HEK293 (cell line): ENCODE measurements at regions not wholly inside any gene's neighbourhood (a gene's known extent, or its start where the extent isn't known, plus 50 kb on each side); places are given as distances from the start of the nearest gene placed in this dataset.
"Not testable (repeated sequence)": the region's sequence is repeated elsewhere in the genome, so short reads cannot be mapped to it uniquely, and the experiment has no call there.

Source experiments
- CTCF ChIA-PET: fragments of 350-600 bp; formaldehyde crosslinking; extraction: SDS; loops from one replicate; lab custom pipeline; 2021; ENCODE audit warnings: antibody characterized with exemption; lab: Yijun Ruan, JAX
- POLR2A ChIA-PET: fragments of 300-600 bp; formaldehyde crosslinking; extraction: SDS; loops from one replicate; lab custom pipeline; 2020; ENCODE audit warnings: antibody characterized with exemption, inconsistent platforms; lab: Yijun Ruan, JAX
- H3K27ac ChIP-seq: fragments of 200-500 bp; sonication (Bioruptor generic); 2 replicates; pipeline ENCODE4 v1.5.1; 2014; ENCODE audit warnings: low read depth, low read length, control low read depth, inconsistent platforms; ENCODE audit errors: extremely low read depth
- H3K36me3 ChIP-seq, 2 experiments: fragments of 200-500 bp in 1 of 2; sonication (Bioruptor generic) in 1 of 2; 1 replicate in 1 of 2; 2 replicates in 1 of 2; pipeline ENCODE4 v1.5.1; 2014 to 2017; ENCODE audit warnings: inconsistent platforms in 2 of 2, low read length in 2 of 2; ENCODE audit not compliant: control insufficient read depth in 2 of 2, insufficient read depth in 1 of 2
- H3K4me1 ChIP-seq: fragments of 200-500 bp; sonication (Bioruptor generic); 2 replicates; pipeline ENCODE4 v1.5.1; 2014; ENCODE audit warnings: mild to moderate bottlenecking, low read length, inconsistent platforms; ENCODE audit not compliant: control insufficient read depth, insufficient read depth
- H3K4me3 ChIP-seq: 2 replicates; pipeline ENCODE4 v1.5.1; 2011; ENCODE audit warnings: low read depth, mild to moderate bottlenecking, control low read depth, low read length, moderate library complexity
- H3K9me3 ChIP-seq: fragments of 200-500 bp; sonication (Bioruptor generic); 2 replicates; pipeline ENCODE4 v1.5.1; 2014; ENCODE audit warnings: low read depth, low read length, inconsistent platforms; ENCODE audit not compliant: control insufficient read depth, insufficient read depth
- BCL11B ChIP-seq: fragments of 450-650 bp; formaldehyde crosslinking; IDR thresholded peaks from 2 replicates; pipeline ENCODE4 v1.5.1; 2016; ENCODE audit warnings: low read depth, missing biosample characterization, missing genetic modification characterization
- FEZF1 ChIP-seq: fragments of 450-650 bp; formaldehyde crosslinking; IDR thresholded peaks from 2 replicates; pipeline ENCODE4 v1.5.1; 2016; ENCODE audit warnings: missing biosample characterization, missing genetic modification characterization
- IKZF3 ChIP-seq: fragments of 450-650 bp; IDR thresholded peaks from 2 replicates; pipeline ENCODE4 v1.5.0; 2018; ENCODE audit warnings: missing biosample characterization, mild to moderate bottlenecking, missing genetic modification characterization, moderate library complexity
- KLF7 ChIP-seq: fragments of 450-650 bp; formaldehyde crosslinking; IDR thresholded peaks from 2 replicates; pipeline ENCODE4 v1.5.1; 2016; ENCODE audit warnings: missing biosample characterization, missing genetic modification characterization, borderline replicate concordance
- MYNN ChIP-seq: fragments of 450-650 bp; formaldehyde crosslinking; IDR thresholded peaks from 2 replicates; pipeline ENCODE4 v1.5.1; 2016; ENCODE audit warnings: missing biosample characterization, missing genetic modification characterization, borderline replicate concordance
- PRDM6 ChIP-seq: fragments of 450-650 bp; formaldehyde crosslinking; IDR thresholded peaks from 2 replicates; pipeline ENCODE4 v1.5.1; 2017; ENCODE audit warnings: missing biosample characterization, missing genetic modification characterization
- SCRT1 ChIP-seq: fragments of 450-650 bp; formaldehyde crosslinking; IDR thresholded peaks from 2 replicates; pipeline ENCODE4 v1.5.1; 2016; ENCODE audit warnings: missing biosample characterization, missing genetic modification characterization, borderline replicate concordance
- ZBTB48 ChIP-seq: fragments of 450-650 bp; formaldehyde crosslinking; IDR thresholded peaks from 2 replicates; pipeline ENCODE4 v1.5.1; 2016; ENCODE audit warnings: missing biosample characterization, missing genetic modification characterization
- ZNF114 ChIP-seq: fragments of 450-650 bp; formaldehyde crosslinking; IDR thresholded peaks from 2 replicates; pipeline ENCODE4 v1.5.0; 2017; ENCODE audit warnings: missing biosample characterization, missing genetic modification characterization
- ZNF155 ChIP-seq: fragments of 450-650 bp; formaldehyde crosslinking; IDR thresholded peaks from 2 replicates; pipeline ENCODE4 v1.5.1; 2016; ENCODE audit warnings: missing biosample characterization, missing genetic modification characterization
- ZNF2 ChIP-seq: fragments of 450-650 bp; formaldehyde crosslinking; IDR thresholded peaks from 2 replicates; pipeline ENCODE4 v1.5.1; 2016; ENCODE audit warnings: missing biosample characterization, missing genetic modification characterization
- ZNF280D ChIP-seq: fragments of 450-650 bp; formaldehyde crosslinking; IDR thresholded peaks from 2 replicates; pipeline ENCODE4 v1.5.1; 2016; ENCODE audit warnings: missing biosample characterization, missing genetic modification characterization
- ZNF394 ChIP-seq: fragments of 450-650 bp; formaldehyde crosslinking; IDR thresholded peaks from 2 replicates; pipeline ENCODE4 v1.5.1; 2016; ENCODE audit warnings: missing biosample characterization, missing genetic modification characterization, mild to moderate bottlenecking, moderate library complexity, borderline replicate concordance
- ZNF548 ChIP-seq: fragments of 450-650 bp; formaldehyde crosslinking; IDR thresholded peaks from 2 replicates; pipeline ENCODE4 v1.5.1; 2016; ENCODE audit warnings: missing biosample characterization, missing genetic modification characterization
- ZNF645 ChIP-seq: fragments of 450-650 bp; formaldehyde crosslinking; IDR thresholded peaks from 2 replicates; pipeline ENCODE4; 2016; ENCODE audit warnings: missing biosample characterization, missing genetic modification characterization
- ZNF837 ChIP-seq: fragments of 450-650 bp; formaldehyde crosslinking; IDR thresholded peaks from 2 replicates; pipeline ENCODE4 v1.5.1; 2016; ENCODE audit warnings: missing biosample characterization, missing genetic modification characterization
- ZSCAN23 ChIP-seq: fragments of 450-650 bp; formaldehyde crosslinking; IDR thresholded peaks from 2 replicates; pipeline ENCODE4 v1.5.1; 2016; ENCODE audit warnings: missing biosample characterization, missing genetic modification characterization
- TF ChIP-seq, protein P1 (sequence below): fragments of 450-650 bp; formaldehyde crosslinking; IDR thresholded peaks from 2 replicates; pipeline ENCODE4 v1.5.1; 2016; ENCODE audit warnings: missing biosample characterization, missing genetic modification characterization

GRCh38 chr7:24164401-24164800, 119.6 kb upstream of the NPY start:
- Histone ChIP-seq H3K4me1 (no peaks in the 10 kb centered on the region), H3K9me3 (no peaks in the 10 kb centered on the region), H3K4me3 (no peak overlapping the region), H3K27ac (no peak overlapping the region), H3K36me3 (no peaks in the 10 kb centered on the region)
- ChIA-PET CTCF (no interaction called here), POLR2A (no interaction called here)
- TF ChIP-seq FEZF1 (tag by site-specific recombination), result no peak

GRCh38 chr7:24169077-24169624, 114.8 kb upstream of the NPY start:
- Histone ChIP-seq H3K4me1 (no peaks in the 10 kb centered on the region), H3K27ac (no peak overlapping the region), H3K36me3 (no peaks in the 10 kb centered on the region), H3K9me3 (no peaks in the 10 kb centered on the region), H3K4me3 (no peak overlapping the region)
- no peak for TF ChIP-seq ZBTB48 (tag by site-specific recombination)
- TF ChIP-seq ZNF155 (tag by site-specific recombination), result no peak
- TF ChIP-seq BCL11B, result no peak
- TF ChIP-seq ZNF645 (tag by site-specific recombination), result no peak
- TF ChIP-seq MYNN (tag by site-specific recombination), result no peak
- no peak for TF ChIP-seq ZNF394 (tag by site-specific recombination)
- no peak for TF ChIP-seq ZNF2 (tag by site-specific recombination)
- TF ChIP-seq ZSCAN23 (tag by site-specific recombination), result no peak
- ChIA-PET CTCF (no interaction called here), POLR2A (no interaction called here)

- H3K4me3 ChIP-seq, POLR2A ChIA-PET, H3K4me1 ChIP-seq, H3K9me3 ChIP-seq, H3K27ac ChIP-seq, H3K36me3 ChIP-seq, CTCF ChIA-PET: not testable (repeated sequence)
Observed at GRCh38 chr7:24171951-24172350, 112.0 kb upstream of the NPY start.

DNA sequence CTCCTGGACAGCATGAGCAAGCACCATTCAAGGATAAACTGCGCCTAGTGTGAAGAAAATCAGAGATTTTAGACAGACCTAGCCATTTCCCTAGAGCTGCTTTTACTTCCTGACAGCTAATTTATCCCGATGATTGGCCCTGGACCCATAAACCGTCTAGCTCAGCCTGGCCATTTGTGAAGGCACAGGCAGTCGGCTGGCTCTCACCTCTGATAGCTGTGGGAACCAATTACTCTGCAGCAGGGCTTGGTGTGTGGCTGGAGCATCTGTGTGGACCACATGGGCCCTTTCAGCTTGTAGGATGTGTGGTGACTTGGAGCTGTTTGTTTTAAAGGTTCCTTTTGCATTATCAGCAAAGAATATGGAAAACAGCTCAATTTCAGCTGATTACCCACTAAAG, 111.1 kb upstream of the NPY start:
- no peaks in the 10 kb centered on the region for H3K9me3 ChIP-seq
- no peak for TF ChIP-seq ZNF114 (tag by site-specific recombination)
- no peak for TF ChIP-seq IKZF3 (tag by site-specific recombination)
- TF ChIP-seq PRDM6 (tag by site-specific recombination), result no peak
- TF ChIP-seq FEZF1 (tag by site-specific recombination), result no peak
- TF ChIP-seq KLF7 (tag by site-specific recombination), result no peak
- no peak for TF ChIP-seq ZNF280D (tag by site-specific recombination)
- TF ChIP-seq, protein P1, sequence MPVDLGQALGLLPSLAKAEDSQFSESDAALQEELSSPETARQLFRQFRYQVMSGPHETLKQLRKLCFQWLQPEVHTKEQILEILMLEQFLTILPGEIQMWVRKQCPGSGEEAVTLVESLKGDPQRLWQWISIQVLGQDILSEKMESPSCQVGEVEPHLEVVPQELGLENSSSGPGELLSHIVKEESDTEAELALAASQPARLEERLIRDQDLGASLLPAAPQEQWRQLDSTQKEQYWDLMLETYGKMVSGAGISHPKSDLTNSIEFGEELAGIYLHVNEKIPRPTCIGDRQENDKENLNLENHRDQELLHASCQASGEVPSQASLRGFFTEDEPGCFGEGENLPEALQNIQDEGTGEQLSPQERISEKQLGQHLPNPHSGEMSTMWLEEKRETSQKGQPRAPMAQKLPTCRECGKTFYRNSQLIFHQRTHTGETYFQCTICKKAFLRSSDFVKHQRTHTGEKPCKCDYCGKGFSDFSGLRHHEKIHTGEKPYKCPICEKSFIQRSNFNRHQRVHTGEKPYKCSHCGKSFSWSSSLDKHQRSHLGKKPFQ (tag by site-specific recombination), result no peak
- TF ChIP-seq SCRT1, result no peak
- no peak for TF ChIP-seq ZNF548 (tag by site-specific recombination)
- no peak for TF ChIP-seq ZNF837 (tag by site-specific recombination)
- no peaks in the 10 kb centered on the region for H3K36me3 ChIP-seq
- no peaks in the 10 kb centered on the region for H3K4me1 ChIP-seq
- no peak overlapping the region for H3K27ac ChIP-seq
- ChIA-PET CTCF (no interaction called here), POLR2A (no interaction called here)
- H3K4me3 ChIP-seq, result no peak overlapping the region
